22Rv1 (cell line): ENCODE measurements at regions not wholly inside any gene's neighbourhood (a gene's known extent, or its start where the extent isn't known, plus 50 kb on each side); places are given as distances from the start of the nearest gene placed in this dataset.

ENCODE experiments used
- H3K27ac ChIP-seq: fragments of 450-650 bp; 2 replicates; pipeline ENCODE4 v1.5.1; 2017
- CTCF ChIP-seq: fragments of 450-650 bp; IDR thresholded peaks from 2 replicates; pipeline ENCODE4 v1.5.1; 2017; ENCODE audit warnings: mild to moderate bottlenecking
- ZFX ChIP-seq: fragments of 450-650 bp; IDR thresholded peaks from 2 replicates; pipeline ENCODE4 v1.6.1; 2017; ENCODE audit warnings: antibody characterized with exemption, borderline replicate concordance

- no peak overlapping the region for H3K27ac ChIP-seq
- TF ChIP-seq ZFX = no peak
- no peak for TF ChIP-seq CTCF
Observed at GRCh38 chr1:228905701-228906101, 170.4 kb downstream of the RHOU start.

- no peak overlapping the region for H3K27ac ChIP-seq
- TF ChIP-seq ZFX (no peak), CTCF (no peak)
Observed at GRCh38 chr1:228906223-228906860, 171.1 kb downstream of the RHOU start.

GRCh38 chr1:228911225-228912210, 176.2 kb downstream of the RHOU start:
- no peak overlapping the region for H3K27ac ChIP-seq
- TF ChIP-seq ZFX (no peak), CTCF (no peak)

- TF ChIP-seq CTCF = no peak
- no peak for TF ChIP-seq ZFX
- no peak overlapping the region for H3K27ac ChIP-seq
Observed at GRCh38 chr1:228913626-228914414, 178.5 kb downstream of the RHOU start.

GRCh38 chr1:228914700-228915099, 179.4 kb downstream of the RHOU start:
- no peak overlapping the region for H3K27ac ChIP-seq
- TF ChIP-seq CTCF = no peak
- TF ChIP-seq ZFX = no peak

GRCh38 chr1:228917342-228917741, 182.1 kb downstream of the RHOU start:
- TF ChIP-seq ZFX = no peak
- TF ChIP-seq CTCF = no peak

More at GRCh38 chr1:228917342-228917741, 182.1 kb downstream of the RHOU start:
- H3K27ac ChIP-seq = no peak overlapping the region
